ENCODE measurements at regions not wholly inside any gene's neighbourhood (a gene's known extent, or its start where the extent isn't known, plus 50 kb on each side); places are given as distances from the start of the nearest gene placed in this dataset.
A peak's percentile ranks its signal among the peaks of the same experiment; 100 is the strongest.

DNA sequence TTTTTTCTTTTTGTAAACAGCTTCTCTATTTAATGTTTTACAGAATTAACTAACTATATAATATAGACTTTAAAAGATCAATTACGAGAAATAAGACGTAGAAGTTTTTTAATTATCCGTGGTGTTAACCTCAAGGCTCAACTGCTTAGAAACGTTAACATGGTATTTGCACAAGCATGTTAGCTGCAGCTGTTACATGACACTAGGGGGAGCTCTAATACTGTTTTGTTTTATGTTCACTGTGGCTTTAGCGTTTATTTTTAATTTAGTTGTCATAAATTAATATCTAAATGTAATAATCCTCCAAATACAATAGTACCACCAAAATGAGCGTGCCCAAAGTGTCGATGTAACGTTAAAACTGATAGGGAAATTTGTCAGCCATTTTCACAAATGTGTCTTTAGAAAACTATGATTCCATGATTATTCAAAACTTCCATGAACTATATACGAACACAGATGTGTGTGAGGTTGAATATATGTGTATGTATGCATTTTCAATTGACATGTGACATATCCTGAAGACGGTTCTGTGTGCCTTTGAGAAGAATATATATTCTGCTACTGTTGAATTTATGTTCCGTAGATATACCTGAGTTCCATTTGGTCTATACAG is 828.8 kb upstream of the MBL2 start:
- DNase-seq = no peak

DNA sequence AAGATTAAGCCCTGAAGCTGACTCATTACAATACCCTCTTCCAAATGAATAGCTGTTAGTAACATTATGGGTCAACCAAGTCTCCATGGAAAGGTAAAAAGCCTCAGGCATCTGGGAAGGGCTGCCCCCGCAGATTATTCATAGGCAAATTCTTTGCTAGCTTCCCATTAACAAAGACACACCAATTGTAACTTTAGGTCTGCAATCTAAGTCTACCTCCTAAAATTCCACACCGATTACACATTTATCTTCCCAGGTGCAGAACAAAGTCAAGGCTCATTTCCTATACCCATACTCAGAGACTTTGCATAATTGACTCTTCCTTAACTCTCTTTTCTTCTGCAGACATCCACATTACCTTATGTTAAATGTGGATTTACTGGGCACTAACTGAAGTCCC is 826.3 kb upstream of the MBL2 start:
- no peak overlapping the region for H3K4me2 ChIP-seq (replicated peaks; ENCODE audit: extremely low read depth, low read length, poor library complexity, severe bottlenecking)
- H2AFZ ChIP-seq (ENCODE audit: insufficient read depth, low read depth, low read length, poor library complexity, severe bottlenecking) = no peak overlapping the region
- H3K4me3 ChIP-seq (replicated peaks in 1 of 3; ENCODE audit: low read depth in 2 of 3, low read length in 3 of 3) = no peak overlapping the region
- Mint-ChIP-seq H3K9me3 (peaks cover 0 to 3% (median 0%) of the 10 kb centered on the region in 7 donors), H3K4me1 (no peaks in the 10 kb centered on the region), H3K27me3 (ENCODE audit: low read depth in 3 of 3) (peaks cover 0 to 3% (median 2%) of the 10 kb centered on the region in 3 donors), H3K27ac (no peak overlapping the region), H3K36me3 (no peaks in the 10 kb centered on the region), H3K4me3 (no peak overlapping the region)
- WGBS (ENCODE audit: insufficient coverage) = 100% methylated on average over 2 of the region's 2 CpGs
- no peak for DNase-seq
- no peaks in the 10 kb centered on the region for H3K4me1 ChIP-seq (ENCODE audit: control insufficient read depth in 1 of 2, insufficient read depth in 2 of 2, low read length in 2 of 2)
- no peaks in the 10 kb centered on the region for H3K27me3 ChIP-seq (ENCODE audit: control insufficient read depth in 2 of 2, insufficient read depth in 2 of 2, low read length in 2 of 2)
- intact Hi-C loops (cut with micrococcal nuclease) = no loop called here
- no peaks in the 10 kb centered on the region for H4K20me1 ChIP-seq (ENCODE audit: insufficient read depth, low read length)
- no peaks in the 10 kb centered on the region for H3K79me2 ChIP-seq (ENCODE audit: insufficient read depth, low read length)
- peaks cover 0 to 3% of the 10 kb centered on the region in 2 donors for H3K9me3 ChIP-seq (replicated peaks in 1 of 2; ENCODE audit: control insufficient read depth in 1 of 2, insufficient read depth in 1 of 2, low read length in 2 of 2)
- H3K36me3 ChIP-seq (replicated peaks in 1 of 2; ENCODE audit: control insufficient read depth in 1 of 2, insufficient read depth in 2 of 2, low read length in 2 of 2) = no peaks in the 10 kb centered on the region
- no peak overlapping the region for H3K9ac ChIP-seq (ENCODE audit: insufficient read depth, low read length, poor library complexity, severe bottlenecking)
- TF ChIP-seq, protein P1, sequence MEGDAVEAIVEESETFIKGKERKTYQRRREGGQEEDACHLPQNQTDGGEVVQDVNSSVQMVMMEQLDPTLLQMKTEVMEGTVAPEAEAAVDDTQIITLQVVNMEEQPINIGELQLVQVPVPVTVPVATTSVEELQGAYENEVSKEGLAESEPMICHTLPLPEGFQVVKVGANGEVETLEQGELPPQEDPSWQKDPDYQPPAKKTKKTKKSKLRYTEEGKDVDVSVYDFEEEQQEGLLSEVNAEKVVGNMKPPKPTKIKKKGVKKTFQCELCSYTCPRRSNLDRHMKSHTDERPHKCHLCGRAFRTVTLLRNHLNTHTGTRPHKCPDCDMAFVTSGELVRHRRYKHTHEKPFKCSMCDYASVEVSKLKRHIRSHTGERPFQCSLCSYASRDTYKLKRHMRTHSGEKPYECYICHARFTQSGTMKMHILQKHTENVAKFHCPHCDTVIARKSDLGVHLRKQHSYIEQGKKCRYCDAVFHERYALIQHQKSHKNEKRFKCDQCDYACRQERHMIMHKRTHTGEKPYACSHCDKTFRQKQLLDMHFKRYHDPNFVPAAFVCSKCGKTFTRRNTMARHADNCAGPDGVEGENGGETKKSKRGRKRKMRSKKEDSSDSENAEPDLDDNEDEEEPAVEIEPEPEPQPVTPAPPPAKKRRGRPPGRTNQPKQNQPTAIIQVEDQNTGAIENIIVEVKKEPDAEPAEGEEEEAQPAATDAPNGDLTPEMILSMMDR (IDR thresholded peaks at IDR 0.05) = no peak
- no peak overlapping the region for H3K27ac ChIP-seq (ENCODE audit: low read depth in 1 of 2, low read length in 2 of 2)

More for the DNA sequence above, 828.8 kb upstream of the MBL2 start:
- no peak overlapping the region for H3K27ac Mint-ChIP-seq
- WGBS (ENCODE audit: insufficient coverage) = 0% methylated on average over 3 of the region's 11 CpGs
- Histone ChIP-seq H3K9ac (ENCODE audit: insufficient read depth, low read length, poor library complexity, severe bottlenecking) (no peak overlapping the region), H3K79me2 (ENCODE audit: insufficient read depth, low read length) (no peaks in the 10 kb centered on the region), H3K27me3 (ENCODE audit: control insufficient read depth in 2 of 2, insufficient read depth in 2 of 2, low read length in 2 of 2) (no peaks in the 10 kb centered on the region), H3K4me2 (replicated peaks; ENCODE audit: extremely low read depth, low read length, poor library complexity, severe bottlenecking) (no peak overlapping the region), H2AFZ (ENCODE audit: insufficient read depth, low read depth, low read length, poor library complexity, severe bottlenecking) (no peak overlapping the region), H3K9me3 (replicated peaks in 1 of 2; ENCODE audit: control insufficient read depth in 1 of 2, insufficient read depth in 1 of 2, low read length in 2 of 2) (no peaks in the 10 kb centered on the region), H4K20me1 (ENCODE audit: insufficient read depth, low read length) (no peaks in the 10 kb centered on the region), H3K4me3 (replicated peaks in 1 of 3; ENCODE audit: low read depth in 2 of 3, low read length in 3 of 3) (no peak overlapping the region), H3K36me3 (replicated peaks in 1 of 2; ENCODE audit: control insufficient read depth in 1 of 2, insufficient read depth in 2 of 2, low read length in 2 of 2) (no peaks in the 10 kb centered on the region), H3K27ac (ENCODE audit: low read depth in 1 of 2, low read length in 2 of 2) (no peak overlapping the region), H3K4me1 (ENCODE audit: control insufficient read depth in 1 of 2, insufficient read depth in 2 of 2, low read length in 2 of 2) (no peaks in the 10 kb centered on the region)
- H3K27me3 Mint-ChIP-seq (ENCODE audit: low read depth in 3 of 3) = peaks cover 0 to 4% (median 2%) of the 10 kb centered on the region in 3 donors
- intact Hi-C loops (cut with micrococcal nuclease) = no loop called here
- H3K9me3 Mint-ChIP-seq = no peaks in the 10 kb centered on the region
- no peaks in the 10 kb centered on the region for H3K4me1 Mint-ChIP-seq
- no peaks in the 10 kb centered on the region for H3K36me3 Mint-ChIP-seq
- H3K4me3 Mint-ChIP-seq = no peak overlapping the region
- TF ChIP-seq, protein P1 (IDR thresholded peaks at IDR 0.05) = peak; percentile 86
